GM12892 (cell line): ENCODE measurements at regions not wholly inside any gene's neighbourhood (a gene's known extent, or its start where the extent isn't known, plus 50 kb on each side); places are given as distances from the start of the nearest gene placed in this dataset.

ENCODE experiments used
- POLR2A ChIP-seq: IDR thresholded peaks from 2 replicates; pipeline ENCODE4 v1.6.1; 2011; ENCODE audit warnings: low read depth, low read length, control low read depth
- TAF1 ChIP-seq: IDR thresholded peaks from 2 replicates; pipeline ENCODE4 v1.6.1; 2011; ENCODE audit warnings: low read depth, mild to moderate bottlenecking, control low read depth, low read length, borderline replicate concordance

DNA sequence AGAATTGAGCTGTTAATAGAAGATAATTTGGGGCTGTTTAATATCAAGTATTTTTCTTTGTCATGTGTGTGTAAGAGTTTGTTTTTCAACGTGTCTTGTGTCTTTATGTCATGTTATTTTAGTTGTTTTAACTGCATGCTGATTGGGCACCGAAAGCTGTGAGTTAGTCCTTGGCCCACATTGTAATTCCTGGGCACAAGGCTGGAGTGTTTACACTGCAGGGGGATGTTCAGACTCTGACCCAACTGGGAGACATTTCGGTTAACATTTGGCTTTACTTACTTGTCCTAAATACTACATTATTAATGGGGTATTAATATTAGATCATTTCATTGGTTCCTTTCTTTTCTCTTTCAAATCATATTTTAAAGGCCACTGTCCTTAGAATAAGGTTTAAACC, 381.0 kb downstream of the OSR1 start:
- TF ChIP-seq POLR2A = no peak
- TF ChIP-seq TAF1 = no peak
